IMR-90 (cell line): ENCODE measurements at regions not wholly inside any gene's neighbourhood (a gene's known extent, or its start where the extent isn't known, plus 50 kb on each side); places are given as distances from the start of the nearest gene placed in this dataset.

Source experiments
- ATAC-seq: fragments of 200-7000 bp; cut with Tn5 transposase; 2 replicates; pipeline ENCODE4 v1.9.1; 2020; ENCODE audit warnings: low read depth, mild to moderate bottlenecking, moderate library complexity
- BruUV-seq: library from RNA; stranded (reverse); fragments of 400-500 nt; replicated peaks from 2 replicates; lab custom pipeline; 2021; lab: Mats Ljungman, UMichigan
- CTCF ChIA-PET: fragments of 300-600 bp; formaldehyde crosslinking; extraction: SDS; loops from one replicate; lab custom pipeline; 2021; ENCODE audit warnings: antibody characterized with exemption; lab: Yijun Ruan, JAX
- POLR2A ChIA-PET: fragments of 300-600 bp; sonication (Branson Sonifier 250); formaldehyde crosslinking; loops from one replicate; lab custom pipeline; 2022; ENCODE audit warnings: antibody characterized with exemption; ENCODE audit not compliant: unreplicated experiment; lab: Charles Lee
- DNase-seq: peaks from one replicate; pipeline ENCODE4 v3.0.0; 2013
- H2AFZ ChIP-seq: replicated peaks from 2 replicates; pipeline ENCODE3; 2013; ENCODE audit warnings: low read length, mild to moderate bottlenecking; ENCODE audit not compliant: poor library complexity
- H2AK5ac ChIP-seq: 2 replicates; pipeline ENCODE4 v1.6.1; 2013; ENCODE audit warnings: low read depth, low read length, inconsistent platforms
- H2AK9ac ChIP-seq: replicated peaks from 2 replicates; pipeline ENCODE3; 2013; ENCODE audit warnings: mild to moderate bottlenecking, low read depth, low read length, moderate library complexity; ENCODE audit not compliant: poor library complexity
- H2BK120ac ChIP-seq: 2 replicates; pipeline ENCODE4 v1.6.1; 2013; ENCODE audit warnings: low read depth, low read length, inconsistent platforms
- H2BK15ac ChIP-seq: 3 replicates; pipeline ENCODE4 v1.6.1; 2013; ENCODE audit warnings: low read depth, low read length, inconsistent platforms
- H2BK20ac ChIP-seq: 2 replicates; pipeline ENCODE4 v1.6.1; 2013; ENCODE audit warnings: low read depth, mild to moderate bottlenecking, inconsistent platforms, low read length, moderate library complexity
- H2BK5ac ChIP-seq: 2 replicates; pipeline ENCODE4 v1.6.1; 2013; ENCODE audit warnings: mild to moderate bottlenecking, low read depth, low read length, inconsistent platforms; ENCODE audit not compliant: poor library complexity, severe bottlenecking
- H3K14ac ChIP-seq: replicated peaks from 2 replicates; pipeline ENCODE4 v1.6.1; 2013; ENCODE audit warnings: low read depth, low read length, inconsistent platforms
- H3K18ac ChIP-seq: 2 replicates; pipeline ENCODE4 v1.6.1; 2013; ENCODE audit warnings: low read depth, low read length, control low read depth
- H3K23ac ChIP-seq: 2 replicates; pipeline ENCODE4 v1.6.1; 2013; ENCODE audit warnings: low read depth, low read length, inconsistent platforms
- H3K27ac ChIP-seq: 2 replicates; pipeline ENCODE4 v1.5.1; 2013; ENCODE audit warnings: mild to moderate bottlenecking, control low read depth, low read length; ENCODE audit not compliant: insufficient read depth
- H3K27me3 ChIP-seq: 2 replicates; pipeline ENCODE4 v1.6.1; 2013; ENCODE audit warnings: low read length; ENCODE audit not compliant: control insufficient read depth, insufficient read depth
- H3K36me3 ChIP-seq: 2 replicates; pipeline ENCODE4 v1.6.1; 2013; ENCODE audit warnings: low read length, mixed read lengths; ENCODE audit not compliant: control insufficient read depth, insufficient read depth
- H3K4ac ChIP-seq: 2 replicates; pipeline ENCODE4 v1.6.1; 2013; ENCODE audit warnings: low read depth, low read length, inconsistent platforms
- H3K4me1 ChIP-seq: 2 replicates; pipeline ENCODE4 v1.6.1; 2013; ENCODE audit warnings: low read length, mixed read lengths; ENCODE audit not compliant: control insufficient read depth, insufficient read depth
- H3K4me2 ChIP-seq: 2 replicates; pipeline ENCODE4 v1.6.1; 2013; ENCODE audit warnings: low read depth, mild to moderate bottlenecking, control low read depth, low read length, moderate library complexity
- H3K4me3 ChIP-seq: 2 replicates; pipeline ENCODE4 v1.5.1; 2013; ENCODE audit warnings: low read depth, mild to moderate bottlenecking, control low read depth, low read length, moderate library complexity; ENCODE audit not compliant: insufficient read depth
- H3K56ac ChIP-seq: 2 replicates; pipeline ENCODE4 v1.6.1; 2013; ENCODE audit warnings: low read length, inconsistent platforms; ENCODE audit not compliant: insufficient read depth; ENCODE audit errors: extremely low read depth
- H3K79me1 ChIP-seq, 2 experiments: 2 replicates each; pipeline ENCODE4 v1.6.1; 2013; ENCODE audit warnings: low read length in 2 of 2, inconsistent platforms in 1 of 2, low read depth in 1 of 2
- H3K9ac ChIP-seq: 2 replicates; pipeline ENCODE4 v1.6.1; 2013; ENCODE audit warnings: low read depth, low read length, control low read depth
- H3K9me1 ChIP-seq: 2 replicates; pipeline ENCODE4 v1.6.1; 2013; ENCODE audit warnings: low read length, inconsistent platforms; ENCODE audit not compliant: insufficient read depth
- H3K9me3 ChIP-seq: 2 replicates; pipeline ENCODE4 v1.6.1; 2013; ENCODE audit warnings: low read length; ENCODE audit not compliant: control insufficient read depth, insufficient read depth
- H4K20me1 ChIP-seq: 2 replicates; pipeline ENCODE4 v1.6.1; 2013; ENCODE audit warnings: low read length, inconsistent platforms; ENCODE audit not compliant: insufficient read depth
- H4K5ac ChIP-seq: 2 replicates; pipeline ENCODE4 v1.6.1; 2013; ENCODE audit warnings: mild to moderate bottlenecking, low read depth, low read length, control low read depth
- H4K8ac ChIP-seq, 2 experiments: 2 replicates each; pipeline ENCODE4 v1.6.1; 2013; ENCODE audit warnings: low read depth in 2 of 2, low read length in 2 of 2, control low read depth in 1 of 2, inconsistent platforms in 1 of 2
- H4K91ac ChIP-seq: 2 replicates; pipeline ENCODE4 v1.6.1; 2013; ENCODE audit warnings: low read depth, low read length, inconsistent platforms; ENCODE audit not compliant: insufficient read depth
- CHD1 ChIP-seq: IDR thresholded peaks from 2 replicates; pipeline ENCODE4 v1.6.1; 2012; ENCODE audit warnings: low read depth, low read length, improper control_type of control experiment
- MAFK ChIP-seq: IDR thresholded peaks from 2 replicates; pipeline ENCODE4 v1.6.1; 2012; ENCODE audit warnings: low read depth, low read length, improper control_type of control experiment
- NFE2L2 ChIP-seq: fragments of 150-350 bp; IDR thresholded peaks from 2 replicates; pipeline ENCODE4 v1.6.1; 2016; ENCODE audit warnings: low read depth, mild to moderate bottlenecking, low read length
- POLR2A ChIP-seq: IDR thresholded peaks from 2 replicates; pipeline ENCODE4 v1.6.1; 2012; ENCODE audit warnings: mild to moderate bottlenecking, low read depth, low read length
- RFX5 ChIP-seq: IDR thresholded peaks from 2 replicates; pipeline ENCODE4 v1.8.0; 2012; ENCODE audit warnings: low read depth, mild to moderate bottlenecking, low read length, moderate library complexity
- WGBS, 2 experiments: methylation state at CpG; one replicate each; pipeline versions ENCODE4 v1.1.5 to v1.1.7; 2013; ENCODE audit warnings: missing lambda C conversion rate in 2 of 2; ENCODE audit not compliant: insufficient read length in 1 of 2; ENCODE audit errors: extremely low coverage in 2 of 2; 5-methylcytosine and 5-hydroxymethylcytosine counted together
- dilution Hi-C: fragments of 300-500 bp; cut with HindIII; formaldehyde crosslinking; loops from one replicate; pipeline ENCODE4 v1.14.3; 2018; ENCODE audit warnings: low sequenced_read_pairs; ENCODE audit not compliant: unreplicated experiment
- in situ Hi-C: fragments of 300-500 bp; cut with MboI; formaldehyde crosslinking; loops from 3 replicates; pipeline ENCODE4 v1.14.3; 2019; ENCODE audit warnings: low sequenced_read_pairs, inconsistent platforms, mixed read lengths
- intact Hi-C: fragments of 100-400 bp; cut with micrococcal nuclease; formaldehyde crosslinking; loops from 2 replicates; pipeline ENCODE4 v1.10.0; 2022

- no TSS peak for BruUV-seq
- ATAC-seq (no peak), DNase-seq (no peak)
- in situ Hi-C loops: no loop called here
- Histone ChIP-seq H3K79me1 (no peaks in the 10 kb centered on the region), H2BK20ac (no peak overlapping the region), H2AK9ac (no peak overlapping the region), H3K4me1 (no peaks in the 10 kb centered on the region), H3K9me3 (no peaks in the 10 kb centered on the region), H2BK15ac (no peak overlapping the region), H3K4me2 (no peak overlapping the region), H3K27me3 (no peaks in the 10 kb centered on the region), H3K23ac (no peak overlapping the region), H4K5ac (no peak overlapping the region), H2BK5ac (no peak overlapping the region), H2AFZ (no peak overlapping the region), H4K91ac (no peak overlapping the region), H3K4me3 (no peak overlapping the region), H3K4ac (no peak overlapping the region), H4K20me1 (no peaks in the 10 kb centered on the region), H3K9me1 (no peaks in the 10 kb centered on the region), H2BK120ac (no peak overlapping the region), H3K14ac (no peak overlapping the region), H3K9ac (no peak overlapping the region), H4K8ac (no peak overlapping the region), H3K36me3 (no peaks in the 10 kb centered on the region), H3K56ac (no peak overlapping the region), H3K27ac (no peak overlapping the region), H2AK5ac (no peak overlapping the region), H3K18ac (no peak overlapping the region)
- 100% methylated on average over 1 of the region's 4 CpGs; no CpG with 5 or more reads in 1 of the 2 experiments for WGBS, 2 experiments
- POLR2A ChIA-PET: no interaction called here
- dilution Hi-C loops: no loop called here
- intact Hi-C loops: loop anchor here (10.0 kb wide), 1 partner anchor 356 kb away; no protein-coding TSS in a partner anchor
- TF ChIP-seq CHD1: no peak
- no peak for TF ChIP-seq RFX5
- TF ChIP-seq NFE2L2: no peak
- no peak for TF ChIP-seq POLR2A
- TF ChIP-seq MAFK: no peak
- CTCF ChIA-PET: no interaction called here
These were observed 137.0 kb downstream of the RND3 start for GRCh38 chr2:150350500-150350899.
